Caco-2 (cell line): ENCODE measurements at regions not wholly inside any gene's neighbourhood (a gene's known extent, or its start where the extent isn't known, plus 50 kb on each side); places are given as distances from the start of the nearest gene placed in this dataset.

Source experiments
- BruUV-seq: library from RNA; stranded (reverse); fragments of 400-500 nt; replicated peaks from 2 replicates; lab custom pipeline; 2021; lab: Mats Ljungman, UMichigan
- CTCF ChIA-PET: fragments of 300-600 bp; sonication (Branson Sonifier 250); formaldehyde crosslinking; loops from one replicate; lab custom pipeline; 2022; ENCODE audit warnings: antibody characterized with exemption; lab: Charles Lee
- POLR2A ChIA-PET: fragments of 300-600 bp; sonication (Branson Sonifier 250); formaldehyde crosslinking; loops from one replicate; lab custom pipeline; 2022; ENCODE audit warnings: antibody characterized with exemption; lab: Charles Lee
- DNase-seq, 2 experiments: peaks; one replicate each; pipeline versions ENCODE4 v3.0.0 to v3.0.0-alpha.2; 2020 to 2022
- H3K27me3 ChIP-seq: replicated peaks from 2 replicates; pipeline ENCODE4 v1.6.0; 2011; ENCODE audit warnings: low read length; ENCODE audit not compliant: control insufficient read depth, insufficient read depth
- H3K36me3 ChIP-seq: 2 replicates; pipeline ENCODE4 v1.5.1; 2011; ENCODE audit warnings: low read length; ENCODE audit not compliant: control insufficient read depth, insufficient read depth
- H3K4me1 ChIP-seq: fragments of 250-450 bp; sonication (Bioruptor Pico); 2 replicates; pipeline ENCODE4 v1.5.1; 2020; ENCODE audit warnings: mild to moderate bottlenecking
- H3K4me3 ChIP-seq: 2 replicates; pipeline ENCODE4 v1.5.1; 2011; ENCODE audit warnings: low read depth, mild to moderate bottlenecking, control low read depth, low read length
- H3K9me3 ChIP-seq: fragments of 250-450 bp; sonication (Bioruptor Pico); 2 replicates; pipeline ENCODE4 v1.5.1; 2020; ENCODE audit warnings: mild to moderate bottlenecking, moderate library complexity
- H3K27ac Mint-ChIP-seq: one replicate; pipeline ENCODE4 v1.8.0; 2022; ENCODE audit warnings: mixed read lengths; ENCODE audit not compliant: unreplicated experiment
- H3K27me3 Mint-ChIP-seq: one replicate; pipeline ENCODE4 v1.8.0; 2022; ENCODE audit warnings: mixed read lengths; ENCODE audit not compliant: insufficient read depth, unreplicated experiment
- H3K36me3 Mint-ChIP-seq: one replicate; pipeline ENCODE4 v1.8.0; 2022; ENCODE audit warnings: mild to moderate bottlenecking, mixed read lengths; ENCODE audit not compliant: insufficient read depth, unreplicated experiment
- H3K4me1 Mint-ChIP-seq: one replicate; pipeline ENCODE4 v1.8.0; 2022; ENCODE audit warnings: low read depth, mixed read lengths; ENCODE audit not compliant: unreplicated experiment
- H3K4me3 Mint-ChIP-seq: one replicate; pipeline ENCODE4 v1.8.0; 2022; ENCODE audit warnings: mild to moderate bottlenecking, moderate library complexity, mixed read lengths; ENCODE audit not compliant: unreplicated experiment
- H3K9me3 Mint-ChIP-seq: one replicate; pipeline ENCODE4 v1.8.0; 2022; ENCODE audit warnings: mixed read lengths; ENCODE audit not compliant: unreplicated experiment
- CTCF ChIP-seq, 2 experiments: fragments of 200-600 bp in 1 of 2; IDR thresholded peaks; 1 replicate in 1 of 2; 2 replicates in 1 of 2; pipeline versions ENCODE4 v1.5.1 to v1.8.0; 2011 to 2022; ENCODE audit warnings: antibody characterized with exemption in 1 of 2, control low read depth in 1 of 2, inconsistent platforms in 1 of 2, low read depth in 1 of 2, low read length in 1 of 2, mild to moderate bottlenecking in 1 of 2, moderate library complexity in 1 of 2; ENCODE audit not compliant: insufficient read depth in 1 of 2, severe bottlenecking in 1 of 2, unreplicated experiment in 1 of 2
- intact Hi-C: fragments of 100-400 bp; cut with micrococcal nuclease; formaldehyde crosslinking; loops from one replicate; pipeline ENCODE4 v1.10.0; 2022; ENCODE audit not compliant: unreplicated experiment

- Mint-ChIP-seq H3K27me3 (peaks cover 20% of the 10 kb centered on the region), H3K4me1 (no peaks in the 10 kb centered on the region), H3K9me3 (no peaks in the 10 kb centered on the region), H3K4me3 (no peak overlapping the region), H3K36me3 (no peaks in the 10 kb centered on the region), H3K27ac (no peak overlapping the region)
- ChIA-PET POLR2A (no interaction called here), CTCF (no interaction called here)
- no peak overlapping the region for H3K4me3 ChIP-seq
- H3K27me3 ChIP-seq = no peaks in the 10 kb centered on the region
- BruUV-seq = no TSS peak
- intact Hi-C loops = no loop called here
- no peaks in the 10 kb centered on the region for H3K36me3 ChIP-seq
- no peaks in the 10 kb centered on the region for H3K4me1 ChIP-seq
- H3K9me3 ChIP-seq = no peaks in the 10 kb centered on the region
- no peak for TF ChIP-seq CTCF (IDR thresholded peaks at IDR 0.05; ENCODE audit: insufficient read depth in 1 of 2, low read depth in 1 of 2, low read length in 1 of 2, severe bottlenecking in 1 of 2, unreplicated experiment in 1 of 2)
- DNase-seq = no peak
Measured at GRCh38 chr22:49382451-49382735, 445.3 kb downstream of the BRD1 start.

- intact Hi-C loops = no loop called here
- no peak for DNase-seq
- no peak for TF ChIP-seq CTCF (IDR thresholded peaks at IDR 0.05; ENCODE audit: insufficient read depth in 1 of 2, low read depth in 1 of 2, low read length in 1 of 2, severe bottlenecking in 1 of 2, unreplicated experiment in 1 of 2)
- Histone ChIP-seq H3K27me3 (no peaks in the 10 kb centered on the region), H3K4me1 (no peaks in the 10 kb centered on the region), H3K4me3 (no peak overlapping the region), H3K9me3 (no peaks in the 10 kb centered on the region), H3K36me3 (no peaks in the 10 kb centered on the region)
- no peaks in the 10 kb centered on the region for H3K4me1 Mint-ChIP-seq
- ChIA-PET CTCF (no interaction called here), POLR2A (no interaction called here)
- peaks cover 24% of the 10 kb centered on the region for H3K27me3 Mint-ChIP-seq
- H3K9me3 Mint-ChIP-seq = no peaks in the 10 kb centered on the region
- no TSS peak for BruUV-seq
- H3K4me3 Mint-ChIP-seq = no peak overlapping the region
- no peaks in the 10 kb centered on the region for H3K36me3 Mint-ChIP-seq
- no peak overlapping the region for H3K27ac Mint-ChIP-seq
Measured at GRCh38 chr22:49381595-49382450, 445.9 kb downstream of the BRD1 start.

- H3K4me1 ChIP-seq = no peaks in the 10 kb centered on the region
Measured at GRCh38 chr22:49380828-49381114, 446.9 kb downstream of the BRD1 start.

More at GRCh38 chr22:49380828-49381114, 446.9 kb downstream of the BRD1 start:
- no peak for DNase-seq
- Mint-ChIP-seq H3K36me3 (no peaks in the 10 kb centered on the region), H3K4me3 (no peak overlapping the region), H3K9me3 (no peaks in the 10 kb centered on the region), H3K27ac (no peak overlapping the region), H3K4me1 (no peaks in the 10 kb centered on the region), H3K27me3 (peaks cover 24% of the 10 kb centered on the region)
- BruUV-seq = no TSS peak
- H3K4me3 ChIP-seq = no peak overlapping the region
- CTCF ChIA-PET = interaction anchor here (0.6 kb wide), 1 partner anchor 54 kb away, joined by 3 read pairs; no protein-coding TSS in a partner anchor
- no peaks in the 10 kb centered on the region for H3K9me3 ChIP-seq
- POLR2A ChIA-PET = no interaction called here
- no peak for TF ChIP-seq CTCF (IDR thresholded peaks at IDR 0.05; ENCODE audit: insufficient read depth in 1 of 2, low read depth in 1 of 2, low read length in 1 of 2, severe bottlenecking in 1 of 2, unreplicated experiment in 1 of 2)
- intact Hi-C loops = no loop called here
- H3K36me3 ChIP-seq = no peaks in the 10 kb centered on the region
- H3K27me3 ChIP-seq = no peaks in the 10 kb centered on the region
